Endothelial cell of umbilical vein (primary cell): ENCODE measurements at regions not wholly inside any gene's neighbourhood (a gene's known extent, or its start where the extent isn't known, plus 50 kb on each side); places are given as distances from the start of the nearest gene placed in this dataset.

Experiments
- BruUV-seq: library from RNA; stranded (reverse); fragments of 400-500 nt; replicated peaks from 2 replicates; lab custom pipeline; 2021; lab: Mats Ljungman, UMichigan
- CTCF ChIA-PET: fragments of 300-600, 350-600 bp; sonication (Branson Sonifier 250); formaldehyde crosslinking; loops from one replicate; lab custom pipeline; 2021; ENCODE audit warnings: antibody characterized with exemption, inconsistent platforms; lab: Charles Lee
- POLR2A ChIA-PET: fragments of 300-600, 350-600 bp; sonication (Branson Sonifier 250); formaldehyde crosslinking; loops from one replicate; lab custom pipeline; 2021; ENCODE audit warnings: antibody characterized with exemption, inconsistent platforms; lab: Charles Lee
- DNase-seq: peaks from one replicate; pipeline ENCODE4 v3.0.0-alpha.2; 2011; ENCODE audit warnings: low read depth, low spot score
- FAIRE-seq: peaks from 2 replicates; lab custom pipeline; 2011; peaks lifted over from hg19 to GRCh38; lab: Jason Lieb, UNC
- H2AFZ ChIP-seq: 2 replicates; pipeline ENCODE4 v1.6.0; 2012; ENCODE audit warnings: low read depth, low read length, control low read depth, inconsistent platforms
- H3K27ac ChIP-seq: 2 replicates; pipeline ENCODE4 v1.5.1; 2011; ENCODE audit warnings: low read depth, mild to moderate bottlenecking, control low read depth, low read length, moderate library complexity; ENCODE audit not compliant: insufficient read depth
- H3K27me3 ChIP-seq, 2 experiments: 2 replicates each; pipeline versions ENCODE4 v1.6.0 to v1.6.1; 2011; ENCODE audit warnings: low read length in 2 of 2, mixed read lengths in 1 of 2; ENCODE audit not compliant: control insufficient read depth in 2 of 2, insufficient read depth in 2 of 2
- H3K36me3 ChIP-seq, 2 experiments: 2 replicates in 1 of 2; 3 replicates in 1 of 2; pipeline ENCODE4 v1.5.1; 2011; ENCODE audit warnings: low read length in 2 of 2, mild to moderate bottlenecking in 1 of 2, moderate library complexity in 1 of 2; ENCODE audit not compliant: control insufficient read depth in 2 of 2, insufficient read depth in 2 of 2; ENCODE audit errors: extremely low read depth in 1 of 2
- H3K4me1 ChIP-seq: 3 replicates; pipeline ENCODE4 v1.5.1; 2011; ENCODE audit warnings: mild to moderate bottlenecking, low read length; ENCODE audit not compliant: control insufficient read depth, insufficient read depth; ENCODE audit errors: extremely low read depth
- H3K4me2 ChIP-seq: 2 replicates; pipeline ENCODE4 v1.6.1; 2011; ENCODE audit warnings: low read length, control low read depth, mixed read lengths; ENCODE audit not compliant: insufficient read depth
- H3K4me3 ChIP-seq, 3 experiments: fragments of 200-600 bp in 1 of 3; sonication (generic), shearing (Covaris generic) in 1 of 3; replicated peaks in 1 of 3; 2 replicates each; pipeline ENCODE4 v1.5.1; 2011 to 2016; ENCODE audit warnings: control low read depth in 3 of 3, low read length in 3 of 3, mild to moderate bottlenecking in 2 of 3, inconsistent platforms in 1 of 3, low read depth in 1 of 3, moderate library complexity in 1 of 3; ENCODE audit not compliant: insufficient read depth in 1 of 3
- H3K79me2 ChIP-seq: 2 replicates; pipeline ENCODE4 v1.6.0; 2012; ENCODE audit warnings: low read length, inconsistent platforms; ENCODE audit not compliant: control insufficient read depth, insufficient read depth
- H3K9ac ChIP-seq: replicated peaks from 2 replicates; pipeline ENCODE3; 2011; ENCODE audit warnings: low read length, control low read depth; ENCODE audit not compliant: insufficient read depth; ENCODE audit errors: extremely low read depth
- H3K9me1 ChIP-seq: replicated peaks from 3 replicates; pipeline ENCODE4 v1.6.0; 2011; ENCODE audit warnings: mild to moderate bottlenecking, low read length; ENCODE audit not compliant: control insufficient read depth, insufficient read depth; ENCODE audit errors: extremely low read depth
- H3K9me3 ChIP-seq: replicated peaks from 2 replicates; pipeline ENCODE4 v1.5.1; 2012; ENCODE audit warnings: low read length, inconsistent platforms; ENCODE audit not compliant: control insufficient read depth, insufficient read depth
- H4K20me1 ChIP-seq: replicated peaks from 2 replicates; pipeline ENCODE3; 2011; ENCODE audit warnings: mild to moderate bottlenecking, low read length; ENCODE audit not compliant: control insufficient read depth, insufficient read depth; ENCODE audit errors: extremely low read depth
- CTCF ChIP-seq, 2 donors: IDR thresholded peaks; 1 replicate in 1 of 2; 2 replicates in 1 of 2; pipeline ENCODE4 v1.5.1; 2011; ENCODE audit warnings: low read length in 2 of 2, mild to moderate bottlenecking in 2 of 2, moderate library complexity in 2 of 2, control low read depth in 1 of 2, inconsistent platforms in 1 of 2, low read depth in 1 of 2; ENCODE audit not compliant: insufficient read depth in 1 of 2; ENCODE audit errors: extremely low read depth in 1 of 2
- FOS ChIP-seq: IDR thresholded peaks from 2 replicates; pipeline ENCODE4 v1.6.1; 2011; ENCODE audit warnings: mild to moderate bottlenecking, low read length, moderate library complexity, borderline replicate concordance; ENCODE audit not compliant: insufficient read depth
- GATA2 ChIP-seq: IDR thresholded peaks from 2 replicates; pipeline ENCODE4 v1.7.0; 2011; ENCODE audit warnings: low read depth, mild to moderate bottlenecking, moderate library complexity, mixed read lengths, low read length; ENCODE audit not compliant: insufficient read length, insufficient read depth
- JUN ChIP-seq: IDR thresholded peaks from 2 replicates; pipeline ENCODE4 v1.6.1; 2011; ENCODE audit warnings: borderline replicate concordance, low read depth; ENCODE audit not compliant: insufficient read length, insufficient read depth
- dilution Hi-C: fragments of 300-500 bp; cut with MboI; formaldehyde crosslinking; loops from one replicate; pipeline ENCODE4 v1.15.0; 2019; ENCODE audit warnings: low sequenced_read_pairs; ENCODE audit not compliant: extremely low pct_ligation_motif_present
- intact Hi-C: fragments of 100-400 bp; cut with micrococcal nuclease; formaldehyde crosslinking; loops from one replicate; pipeline ENCODE4 v1.10.0; 2022

DNA sequence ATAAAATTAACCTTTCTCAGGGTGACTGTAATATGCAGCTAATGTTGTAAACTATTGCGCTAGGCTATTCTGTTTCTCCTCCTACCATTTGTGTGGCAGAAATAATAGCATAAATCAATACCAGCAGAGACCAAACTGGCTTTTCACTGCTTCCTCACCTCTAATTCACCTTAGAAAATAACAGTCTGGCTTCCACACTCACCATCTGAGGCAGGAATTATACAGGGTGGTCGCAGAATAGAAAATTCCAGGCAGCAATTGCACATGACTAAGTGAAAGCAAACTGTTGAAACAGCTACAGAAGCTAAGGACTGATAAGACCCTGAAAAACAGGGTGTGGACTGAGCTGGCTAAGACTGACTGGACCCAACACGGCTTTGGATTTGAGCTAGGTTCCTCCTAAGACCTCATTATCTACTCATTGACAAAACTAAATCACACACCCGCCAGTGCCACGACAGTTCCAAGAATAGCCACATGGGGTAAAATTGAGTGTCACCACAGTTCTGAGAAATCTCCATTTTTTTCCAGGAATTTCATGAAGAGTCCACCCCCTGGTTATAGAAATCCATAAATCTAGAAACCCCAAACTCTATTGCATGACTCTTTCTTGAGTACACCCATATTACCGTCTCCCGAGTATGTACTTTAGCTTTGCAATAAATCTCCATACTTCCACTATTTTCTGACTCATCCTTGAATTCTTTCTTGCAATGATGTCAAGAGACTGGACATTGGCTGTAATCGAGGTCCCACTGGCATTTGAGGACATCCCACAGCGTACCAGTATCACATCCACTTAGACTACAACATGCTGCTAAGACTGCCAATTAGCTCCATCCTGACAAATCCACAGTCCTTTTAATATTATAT is 60.9 kb upstream of the KCNQ5 start:
- Histone ChIP-seq H3K27ac (no peak overlapping the region), H3K4me1 (no peaks in the 10 kb centered on the region), H3K9me3 (no peaks in the 10 kb centered on the region), H3K79me2 (no peaks in the 10 kb centered on the region), H3K9me1 (no peaks in the 10 kb centered on the region), H3K4me3 (no peak overlapping the region), H2AFZ (no peak overlapping the region), H3K4me2 (no peak overlapping the region), H3K27me3 (no peaks in the 10 kb centered on the region), H3K9ac (no peak overlapping the region), H3K36me3 (no peaks in the 10 kb centered on the region), H4K20me1 (no peaks in the 10 kb centered on the region)
- BruUV-seq, result no TSS peak
- intact Hi-C loops, result no loop called here
- DNase-seq, result no peak
- TF ChIP-seq JUN, result no peak
- no peak for TF ChIP-seq FOS
- TF ChIP-seq CTCF (IDR thresholded peaks at IDR 0.05; ENCODE audit: extremely low read depth in 1 of 2, insufficient read depth in 1 of 2, low read depth in 1 of 2, low read length in 2 of 2), result no peak
- TF ChIP-seq GATA2, result no peak
- ChIA-PET CTCF (interaction anchor here (0.8 to 1.8 kb wide), 3 partner anchors 14 to 569 kb away, joined by 3 to 6 read pairs (median 4); no protein-coding TSS in a partner anchor), POLR2A (no interaction called here)
- FAIRE-seq, result no peak
- dilution Hi-C loops, result no loop called here
